HG02884 (cell line): ENCODE measurements at regions not wholly inside any gene's neighbourhood (a gene's known extent, or its start where the extent isn't known, plus 50 kb on each side); places are given as distances from the start of the nearest gene placed in this dataset.

ENCODE experiments used
- ATAC-seq: cut with Tn5 transposase; IDR thresholded peaks from one replicate; pipeline ENCODE4 v1.9.1; 2021; ENCODE audit warnings: mild to moderate bottlenecking, moderate library complexity; ENCODE audit not compliant: unreplicated experiment

- no peak for ATAC-seq
These were observed 819.3 kb downstream of the ROBO2 start for GRCh38 chr3:77859156-77859555.

- ATAC-seq = no peak
These were observed 828.8 kb downstream of the ROBO2 start for GRCh38 chr3:77868725-77869124.

GRCh38 chr3:77869423-77869822 lies 829.5 kb downstream of the ROBO2 start:
- no peak for ATAC-seq

GRCh38 chr3:77871436-77871835 lies 831.5 kb downstream of the ROBO2 start:
- no peak for ATAC-seq

- ATAC-seq = no peak
These were observed 833.7 kb downstream of the ROBO2 start for GRCh38 chr3:77873598-77873997.

GRCh38 chr3:77885381-77885780 lies 845.5 kb downstream of the ROBO2 start:
- ATAC-seq = no peak

GRCh38 chr3:77887611-77888010 lies 847.7 kb downstream of the ROBO2 start:
- ATAC-seq = no peak

GRCh38 chr3:77889616-77890015 lies 849.7 kb downstream of the ROBO2 start:
- ATAC-seq = no peak

- ATAC-seq = no peak
These were observed 858.7 kb downstream of the ROBO2 start for GRCh38 chr3:77898621-77899020.

GRCh38 chr3:77902675-77903074 lies 862.8 kb downstream of the ROBO2 start:
- no peak for ATAC-seq

GRCh38 chr3:77906102-77906709 lies 866.3 kb downstream of the ROBO2 start:
- ATAC-seq = no peak

- ATAC-seq = no peak
These were observed 873.8 kb downstream of the ROBO2 start for GRCh38 chr3:77913524-77914174.

GRCh38 chr3:77915336-77915735 lies 875.4 kb downstream of the ROBO2 start:
- ATAC-seq = no peak

- ATAC-seq = no peak
These were observed 877.3 kb downstream of the ROBO2 start for GRCh38 chr3:77917225-77917624.

GRCh38 chr3:77919244-77919643 lies 879.3 kb downstream of the ROBO2 start:
- no peak for ATAC-seq

GRCh38 chr3:77931255-77932009 lies 891.5 kb downstream of the ROBO2 start:
- no peak for ATAC-seq

GRCh38 chr3:77932926-77933325 lies 893.0 kb downstream of the ROBO2 start:
- ATAC-seq = no peak

- no peak for ATAC-seq
These were observed 894.0 kb downstream of the ROBO2 start for GRCh38 chr3:77933926-77934325.

GRCh38 chr3:77935418-77935817 lies 895.5 kb downstream of the ROBO2 start:
- no peak for ATAC-seq

GRCh38 chr3:77939726-77940125 lies 899.8 kb downstream of the ROBO2 start:
- ATAC-seq = no peak

- ATAC-seq = no peak
These were observed 903.7 kb downstream of the ROBO2 start for GRCh38 chr3:77943598-77943997.

- no peak for ATAC-seq
These were observed 905.4 kb downstream of the ROBO2 start for GRCh38 chr3:77945320-77945719.
